SKM-1 (cell line): ENCODE measurements at regions not wholly inside any gene's neighbourhood (a gene's known extent, or its start where the extent isn't known, plus 50 kb on each side); places are given as distances from the start of the nearest gene placed in this dataset.

Source experiments
- DNase-seq: peaks from one replicate; lab custom pipeline; 2025; ENCODE audit not compliant: unreplicated experiment; lab: John Stamatoyannopoulos, UW

GRCh38 chr16:65934443-65934842 is 432.0 kb upstream of the CDH5 start:
- no peak for DNase-seq

- DNase-seq = no peak
These were observed 432.8 kb upstream of the CDH5 start for GRCh38 chr16:65933703-65934102.

GRCh38 chr16:65932350-65933072 is 434.0 kb upstream of the CDH5 start:
- no peak for DNase-seq

- DNase-seq = no peak
These were observed 443.6 kb upstream of the CDH5 start for GRCh38 chr16:65922923-65923322.

- DNase-seq = no peak
These were observed 446.5 kb upstream of the CDH5 start for GRCh38 chr16:65919986-65920376.

- no peak for DNase-seq
These were observed 447.1 kb upstream of the CDH5 start for GRCh38 chr16:65919145-65919985.

GRCh38 chr16:65917466-65917865 is 449.0 kb upstream of the CDH5 start:
- no peak for DNase-seq

- no peak for DNase-seq
These were observed 449.5 kb upstream of the CDH5 start for GRCh38 chr16:65916995-65917394.

- no peak for DNase-seq
These were observed 456.2 kb upstream of the CDH5 start for GRCh38 chr16:65910291-65910690.

- DNase-seq = no peak
These were observed 457.0 kb upstream of the CDH5 start for GRCh38 chr16:65909310-65910050.

GRCh38 chr16:65908568-65908967 is 457.9 kb upstream of the CDH5 start:
- no peak for DNase-seq

- no peak for DNase-seq
These were observed 461.2 kb upstream of the CDH5 start for GRCh38 chr16:65905331-65905730.

- DNase-seq = no peak
These were observed 469.9 kb upstream of the CDH5 start for GRCh38 chr16:65896448-65897153.

- no peak for DNase-seq
These were observed 470.6 kb upstream of the CDH5 start for GRCh38 chr16:65895906-65896305.

- no peak for DNase-seq
These were observed 471.0 kb upstream of the CDH5 start for GRCh38 chr16:65895486-65895885.

GRCh38 chr16:65890203-65890602 is 476.3 kb upstream of the CDH5 start:
- DNase-seq = no peak

- DNase-seq = no peak
These were observed 476.9 kb upstream of the CDH5 start for GRCh38 chr16:65889533-65889966.

GRCh38 chr16:65888201-65888600 is 478.3 kb upstream of the CDH5 start:
- DNase-seq = no peak

GRCh38 chr16:65884018-65884417 is 482.5 kb upstream of the CDH5 start:
- DNase-seq = no peak

- DNase-seq = no peak
These were observed 488.1 kb upstream of the CDH5 start for GRCh38 chr16:65878347-65878746.

GRCh38 chr16:65876624-65877023 is 489.9 kb upstream of the CDH5 start:
- DNase-seq = no peak
